OCI-LY3 (cell line): ENCODE measurements at regions not wholly inside any gene's neighbourhood (a gene's known extent, or its start where the extent isn't known, plus 50 kb on each side); places are given as distances from the start of the nearest gene placed in this dataset.

Experiments
- EZH2phosphoT487 ChIP-seq: fragments of 200-600 bp; shearing (Covaris generic); IDR thresholded peaks from 2 replicates; pipeline ENCODE4 v1.6.1; 2018; ENCODE audit warnings: antibody characterized with exemption, mixed run types, low read depth
- TF ChIP-seq, protein P1 (sequence below): fragments of 200-600, 300-600 bp; sonication (generic); IDR thresholded peaks from 2 replicates; pipeline ENCODE4 v1.5.1; 2014; ENCODE audit warnings: antibody characterized with exemption, low read length, low read depth

DNA sequence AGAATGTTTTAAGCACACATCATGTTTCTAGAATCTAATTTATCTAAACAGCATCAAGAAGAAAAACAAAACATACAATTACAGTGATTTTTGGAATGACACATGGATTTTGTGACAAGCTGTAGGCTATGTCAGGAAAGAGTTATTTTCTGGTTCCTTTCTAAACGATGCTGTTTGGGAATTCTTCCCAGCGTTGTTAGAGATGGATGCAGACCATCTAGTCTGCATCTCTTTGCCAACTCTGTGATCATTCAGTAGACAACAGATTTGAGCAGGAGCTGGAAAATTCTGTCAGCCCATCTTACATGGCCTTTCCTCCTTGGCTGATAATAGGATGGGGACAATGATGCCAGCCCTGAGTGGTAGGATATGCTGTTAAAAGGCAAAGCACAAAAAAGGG lies 295.7 kb upstream of the TRPC7 start:
- TF ChIP-seq, protein P1, sequence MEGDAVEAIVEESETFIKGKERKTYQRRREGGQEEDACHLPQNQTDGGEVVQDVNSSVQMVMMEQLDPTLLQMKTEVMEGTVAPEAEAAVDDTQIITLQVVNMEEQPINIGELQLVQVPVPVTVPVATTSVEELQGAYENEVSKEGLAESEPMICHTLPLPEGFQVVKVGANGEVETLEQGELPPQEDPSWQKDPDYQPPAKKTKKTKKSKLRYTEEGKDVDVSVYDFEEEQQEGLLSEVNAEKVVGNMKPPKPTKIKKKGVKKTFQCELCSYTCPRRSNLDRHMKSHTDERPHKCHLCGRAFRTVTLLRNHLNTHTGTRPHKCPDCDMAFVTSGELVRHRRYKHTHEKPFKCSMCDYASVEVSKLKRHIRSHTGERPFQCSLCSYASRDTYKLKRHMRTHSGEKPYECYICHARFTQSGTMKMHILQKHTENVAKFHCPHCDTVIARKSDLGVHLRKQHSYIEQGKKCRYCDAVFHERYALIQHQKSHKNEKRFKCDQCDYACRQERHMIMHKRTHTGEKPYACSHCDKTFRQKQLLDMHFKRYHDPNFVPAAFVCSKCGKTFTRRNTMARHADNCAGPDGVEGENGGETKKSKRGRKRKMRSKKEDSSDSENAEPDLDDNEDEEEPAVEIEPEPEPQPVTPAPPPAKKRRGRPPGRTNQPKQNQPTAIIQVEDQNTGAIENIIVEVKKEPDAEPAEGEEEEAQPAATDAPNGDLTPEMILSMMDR, result no peak
- no peak for TF ChIP-seq EZH2phosphoT487
